ENCODE measurements at regions not wholly inside any gene's neighbourhood (a gene's known extent, or its start where the extent isn't known, plus 50 kb on each side); places are given as distances from the start of the nearest gene placed in this dataset.

- TF ChIP-seq POLR2A (IDR thresholded peaks at IDR 0.05; ENCODE audit: low read depth, low read length) = no peak
- TF ChIP-seq TAF1 (IDR thresholded peaks at IDR 0.05; ENCODE audit: low read depth, low read length) = no peak
- TF ChIP-seq POU2F2 (IDR thresholded peaks at IDR 0.05; ENCODE audit: low read depth, low read length) = no peak
Measured at GRCh38 chr3:84904816-84905555, 53.8 kb upstream of the CADM2 start.

Data from GM12891 (cell line).